ENCODE measurements at regions not wholly inside any gene's neighbourhood (a gene's known extent, or its start where the extent isn't known, plus 50 kb on each side); places are given as distances from the start of the nearest gene placed in this dataset.

DNA sequence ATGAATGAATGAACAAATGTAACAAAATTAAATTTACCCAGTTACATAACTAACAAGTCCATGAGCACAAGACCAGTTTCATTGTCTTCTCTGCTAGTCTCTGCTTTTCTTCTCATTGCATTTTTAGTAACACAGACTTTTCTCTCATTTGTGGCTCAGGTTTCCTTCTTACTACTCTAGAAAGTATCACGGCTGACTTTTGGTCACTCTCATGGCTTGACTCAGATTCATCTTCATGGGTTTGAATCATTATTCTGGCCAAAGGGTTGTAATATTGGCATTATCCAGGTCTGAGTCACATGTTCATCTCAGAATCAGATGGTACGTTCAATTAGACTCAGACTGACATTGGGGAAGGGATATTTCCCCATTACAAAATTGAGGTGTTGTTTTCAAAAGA lies 121.5 kb upstream of the SATB1 start:
- TF ChIP-seq, protein P1, sequence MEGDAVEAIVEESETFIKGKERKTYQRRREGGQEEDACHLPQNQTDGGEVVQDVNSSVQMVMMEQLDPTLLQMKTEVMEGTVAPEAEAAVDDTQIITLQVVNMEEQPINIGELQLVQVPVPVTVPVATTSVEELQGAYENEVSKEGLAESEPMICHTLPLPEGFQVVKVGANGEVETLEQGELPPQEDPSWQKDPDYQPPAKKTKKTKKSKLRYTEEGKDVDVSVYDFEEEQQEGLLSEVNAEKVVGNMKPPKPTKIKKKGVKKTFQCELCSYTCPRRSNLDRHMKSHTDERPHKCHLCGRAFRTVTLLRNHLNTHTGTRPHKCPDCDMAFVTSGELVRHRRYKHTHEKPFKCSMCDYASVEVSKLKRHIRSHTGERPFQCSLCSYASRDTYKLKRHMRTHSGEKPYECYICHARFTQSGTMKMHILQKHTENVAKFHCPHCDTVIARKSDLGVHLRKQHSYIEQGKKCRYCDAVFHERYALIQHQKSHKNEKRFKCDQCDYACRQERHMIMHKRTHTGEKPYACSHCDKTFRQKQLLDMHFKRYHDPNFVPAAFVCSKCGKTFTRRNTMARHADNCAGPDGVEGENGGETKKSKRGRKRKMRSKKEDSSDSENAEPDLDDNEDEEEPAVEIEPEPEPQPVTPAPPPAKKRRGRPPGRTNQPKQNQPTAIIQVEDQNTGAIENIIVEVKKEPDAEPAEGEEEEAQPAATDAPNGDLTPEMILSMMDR (IDR thresholded peaks at IDR 0.05), result no peak
- TF ChIP-seq POLR2A (IDR thresholded peaks at IDR 0.05) (no peak), POLR2AphosphoS5 (IDR thresholded peaks at IDR 0.05; ENCODE audit: insufficient read depth in 1 of 2, low read depth in 1 of 2) (no peak)
- Histone ChIP-seq H3K27ac (no peak overlapping the region), H3K9me3 (no peaks in the 10 kb centered on the region), H3K36me3 (no peaks in the 10 kb centered on the region), H3K27me3 (no peaks in the 10 kb centered on the region), H3K4me3 (no peak overlapping the region), H3K4me1 (no peaks in the 10 kb centered on the region)
- intact Hi-C loops (cut with DNase I), result no loop called here
- no peak for DNase-seq (ENCODE audit: extremely low spot score in 2 of 2)

DNA sequence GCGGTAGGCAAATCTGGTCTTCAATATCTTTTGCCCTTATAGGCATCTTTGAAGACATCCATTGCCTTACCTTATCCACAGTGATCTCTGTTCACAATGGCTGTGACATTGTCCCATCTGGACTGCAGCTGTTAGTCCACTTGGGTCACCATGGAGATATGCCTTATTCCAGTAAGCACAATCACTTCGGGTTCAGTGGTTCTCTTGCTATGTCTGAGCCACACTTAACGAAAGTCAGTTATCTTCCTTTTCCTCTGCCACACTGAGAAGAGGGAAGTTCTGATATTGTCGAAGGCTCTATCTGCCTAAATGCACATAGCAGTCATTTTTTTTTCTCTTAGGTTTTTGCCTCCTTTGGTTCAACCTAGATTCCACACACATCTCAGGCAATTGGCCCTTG lies 119.0 kb upstream of the SATB1 start:
- H3K27me3 ChIP-seq, result no peaks in the 10 kb centered on the region
- TF ChIP-seq, protein P1 (IDR thresholded peaks at IDR 0.05), result no peak
- TF ChIP-seq POLR2AphosphoS5 (IDR thresholded peaks at IDR 0.05; ENCODE audit: insufficient read depth in 1 of 2, low read depth in 1 of 2) (no peak), POLR2A (IDR thresholded peaks at IDR 0.05) (no peak)
- H3K9me3 ChIP-seq, result no peaks in the 10 kb centered on the region
- H3K27ac ChIP-seq, result no peak overlapping the region
- no peaks in the 10 kb centered on the region for H3K36me3 ChIP-seq
- no peak for DNase-seq (ENCODE audit: extremely low spot score in 2 of 2)
- H3K4me3 ChIP-seq, result no peak overlapping the region
- H3K4me1 ChIP-seq, result no peaks in the 10 kb centered on the region
- intact Hi-C loops (cut with DNase I), result no loop called here

DNA sequence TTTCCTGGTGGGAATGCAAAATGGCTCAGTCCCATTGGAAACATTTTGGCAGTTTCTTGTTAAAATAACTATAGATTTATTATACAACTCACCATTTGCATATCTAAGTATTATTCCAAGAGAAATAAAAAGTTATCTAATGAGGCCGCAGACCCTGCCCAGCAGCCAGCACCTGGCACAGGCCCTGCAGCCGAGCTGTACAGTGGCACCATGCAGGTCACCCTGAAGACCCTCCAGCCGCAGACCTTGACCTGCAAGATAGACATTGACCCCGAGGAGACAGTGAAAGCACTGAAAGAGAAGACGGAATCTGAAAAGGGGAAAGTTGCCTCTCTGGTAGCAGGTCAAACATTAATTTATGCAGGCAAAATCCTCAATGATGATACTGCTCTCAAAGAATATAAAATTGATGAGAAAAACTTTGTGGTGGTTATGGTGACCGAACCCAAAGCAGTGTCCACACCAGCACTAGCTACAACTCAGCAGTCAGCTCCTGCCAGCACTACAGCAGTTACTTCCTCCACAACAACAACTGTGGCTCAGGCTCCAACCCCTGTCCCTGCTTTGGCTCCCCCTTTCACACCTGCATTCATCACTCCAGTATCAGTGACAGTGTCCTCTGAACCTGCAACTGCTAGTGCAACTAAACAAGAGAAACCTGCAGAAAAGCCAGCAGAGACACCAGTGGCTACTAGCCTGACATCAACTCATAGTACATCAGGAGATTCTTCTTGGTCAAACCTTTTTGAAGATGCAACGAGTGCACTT lies 113.5 kb upstream of the SATB1 start:
- no peaks in the 10 kb centered on the region for H3K36me3 ChIP-seq
- no peak overlapping the region for H3K4me3 ChIP-seq
- no peaks in the 10 kb centered on the region for H3K4me1 ChIP-seq
- no peak overlapping the region for H3K27ac ChIP-seq
- TF ChIP-seq POLR2A (IDR thresholded peaks at IDR 0.05), result no peak
- TF ChIP-seq, protein P1 (IDR thresholded peaks at IDR 0.05), result no peak
- TF ChIP-seq POLR2AphosphoS5 (IDR thresholded peaks at IDR 0.05; ENCODE audit: insufficient read depth in 1 of 2, low read depth in 1 of 2), result no peak
- no peaks in the 10 kb centered on the region for H3K9me3 ChIP-seq
- no peak for DNase-seq (ENCODE audit: extremely low spot score in 2 of 2)
- intact Hi-C loops (cut with DNase I), result no loop called here
- H3K27me3 ChIP-seq, result no peaks in the 10 kb centered on the region

DNA sequence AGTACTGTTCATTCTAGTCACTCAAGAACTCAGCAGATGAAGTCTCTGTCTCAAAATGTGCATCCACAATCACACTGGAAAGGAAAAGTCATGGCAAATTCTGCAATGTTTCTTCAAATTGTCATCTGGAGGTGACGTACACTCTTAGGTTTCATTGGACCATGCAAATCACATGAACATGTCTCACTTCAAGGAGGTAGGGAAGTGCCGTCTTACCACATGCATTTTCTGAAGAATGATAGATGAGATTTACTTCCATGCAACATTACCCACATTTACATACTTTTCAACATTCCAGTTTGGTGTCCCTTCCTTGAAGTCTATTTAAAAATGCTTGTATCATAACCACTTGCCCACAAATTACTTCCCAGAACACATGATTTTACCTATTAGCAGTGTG lies 107.9 kb upstream of the SATB1 start:
- no peaks in the 10 kb centered on the region for H3K4me1 ChIP-seq

DNA sequence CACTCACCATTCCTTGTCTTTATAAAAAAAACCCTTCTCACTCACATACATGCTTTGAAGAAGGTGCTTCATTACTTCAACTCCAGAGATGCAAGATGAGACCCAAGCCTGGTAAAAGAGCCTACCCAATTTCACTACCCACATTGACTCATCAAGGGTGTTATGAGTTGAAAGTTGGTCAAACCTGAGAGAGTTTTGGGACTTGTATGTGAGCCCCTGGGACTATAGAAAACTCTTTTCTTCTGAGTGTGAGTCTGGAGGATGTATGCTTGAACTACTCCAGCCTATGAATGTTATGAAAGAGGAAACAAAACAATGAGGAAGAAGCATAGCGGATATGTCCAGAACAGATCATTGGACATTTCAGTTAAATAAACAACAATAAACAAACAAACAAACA lies 106.5 kb upstream of the SATB1 start:
- Histone ChIP-seq H3K4me3 (no peak overlapping the region), H3K36me3 (no peaks in the 10 kb centered on the region), H3K9me3 (no peaks in the 10 kb centered on the region), H3K4me1 (no peaks in the 10 kb centered on the region), H3K27ac (no peak overlapping the region), H3K27me3 (no peaks in the 10 kb centered on the region)
- DNase-seq (ENCODE audit: extremely low spot score in 2 of 2), result no peak
- intact Hi-C loops (cut with DNase I), result no loop called here
- TF ChIP-seq, protein P1 (IDR thresholded peaks at IDR 0.05), result no peak
- TF ChIP-seq POLR2A (IDR thresholded peaks at IDR 0.05) (no peak), POLR2AphosphoS5 (IDR thresholded peaks at IDR 0.05; ENCODE audit: insufficient read depth in 1 of 2, low read depth in 1 of 2) (no peak)

More for the DNA sequence above, 107.9 kb upstream of the SATB1 start:
- TF ChIP-seq POLR2AphosphoS5 (IDR thresholded peaks at IDR 0.05; ENCODE audit: insufficient read depth in 1 of 2, low read depth in 1 of 2), result no peak
- TF ChIP-seq, protein P1 (IDR thresholded peaks at IDR 0.05), result no peak
- TF ChIP-seq POLR2A (IDR thresholded peaks at IDR 0.05), result no peak
- no peaks in the 10 kb centered on the region for H3K36me3 ChIP-seq
- no peak overlapping the region for H3K27ac ChIP-seq
- DNase-seq (ENCODE audit: extremely low spot score in 2 of 2), result no peak
- H3K4me3 ChIP-seq, result no peak overlapping the region
- intact Hi-C loops (cut with DNase I), result no loop called here
- no peaks in the 10 kb centered on the region for H3K9me3 ChIP-seq
- H3K27me3 ChIP-seq, result no peaks in the 10 kb centered on the region

All from vagina (tissue), 2 donors.